NB4 (cell line): ENCODE measurements at regions not wholly inside any gene's neighbourhood (a gene's known extent, or its start where the extent isn't known, plus 50 kb on each side); places are given as distances from the start of the nearest gene placed in this dataset.
A peak's percentile ranks its signal among the peaks of the same experiment; 100 is the strongest.
"Not testable (repeated sequence)": the region's sequence is repeated elsewhere in the genome, so short reads cannot be mapped to it uniquely, and the experiment has no call there.

Source experiments
- DNase-seq: peaks from one replicate; pipeline ENCODE4 v3.0.0; 2010; ENCODE audit warnings: low read depth
- H3K4me3 ChIP-seq: one replicate; pipeline ENCODE4 v1.5.1; 2011; ENCODE audit warnings: mild to moderate bottlenecking, low read depth, low read length, moderate library complexity
- CTCF ChIP-seq: IDR thresholded peaks from one replicate; pipeline ENCODE4 v1.5.1; 2012; ENCODE audit warnings: low read depth, low read length
- MAX ChIP-seq: IDR thresholded peaks from 2 replicates; pipeline ENCODE4 v1.6.1; 2011; ENCODE audit warnings: low read depth, low read length
- MYC ChIP-seq: IDR thresholded peaks from 2 replicates; pipeline ENCODE4 v1.6.1; 2011; ENCODE audit warnings: low read depth, low read length
- POLR2A ChIP-seq: IDR thresholded peaks from 2 replicates; pipeline ENCODE4 v1.6.1; 2011; ENCODE audit warnings: mild to moderate bottlenecking; ENCODE audit not compliant: insufficient read length; ENCODE audit errors: extremely low read depth

DNA sequence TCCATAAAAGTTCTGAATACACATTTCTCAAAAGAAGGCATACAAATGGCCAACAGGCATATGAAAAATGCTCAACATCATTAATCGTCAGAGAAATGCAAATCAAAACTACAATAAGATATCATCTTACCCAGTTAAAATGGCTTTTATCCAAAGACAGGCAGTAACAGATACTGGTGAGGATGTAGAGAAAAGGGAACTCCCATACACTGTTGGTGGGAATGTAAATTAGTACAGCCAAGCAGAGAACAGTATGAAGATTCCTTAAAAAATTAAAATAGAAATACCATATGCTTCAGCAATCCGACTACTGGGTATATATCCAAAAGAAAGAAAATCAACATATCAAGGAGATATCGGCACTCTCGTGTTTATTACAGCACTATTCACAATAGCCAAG, 1312.5 kb downstream of the DSC3 start:
- no peak overlapping the region for H3K4me3 ChIP-seq
- TF ChIP-seq MAX: no peak
- TF ChIP-seq POLR2A: no peak
- no peak for TF ChIP-seq CTCF
- no peak for TF ChIP-seq MYC
- DNase-seq: no peak

GRCh38 chr18:29726646-29727045, 1315.9 kb downstream of the DSC3 start:
- no peak overlapping the region for H3K4me3 ChIP-seq
- no peak for TF ChIP-seq CTCF
- TF ChIP-seq MYC: no peak
- DNase-seq: no peak

DNA sequence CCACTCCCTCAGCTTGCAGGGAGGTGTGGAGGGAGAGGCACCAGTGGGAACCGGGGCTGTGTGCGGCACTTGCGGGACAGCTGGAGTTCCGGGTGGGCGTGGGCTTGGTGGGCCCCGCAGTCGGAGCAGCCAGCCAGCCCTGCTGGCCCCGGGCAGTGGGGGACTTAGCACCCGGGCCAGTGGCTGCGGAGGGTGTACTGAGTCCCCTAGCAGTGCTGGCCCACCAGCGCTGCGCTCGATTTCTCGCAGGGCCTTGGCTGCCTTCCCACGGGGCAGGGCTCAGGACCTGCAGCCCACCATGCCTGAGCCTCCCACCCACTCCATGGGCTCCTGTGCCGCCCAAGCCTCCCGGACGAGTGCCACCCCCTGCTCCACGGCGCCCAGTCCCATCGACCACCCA, 1319.1 kb downstream of the DSC3 start:
- not testable (repeated sequence) for H3K4me3 ChIP-seq, DNase-seq

GRCh38 chr18:29715960-29716359, 1326.6 kb downstream of the DSC3 start:
- H3K4me3 ChIP-seq: not testable (repeated sequence)
- DNase-seq: peak; percentile 1

- DNase-seq: no peak
- TF ChIP-seq MYC: no peak
- no peak for TF ChIP-seq POLR2A
- no peak for TF ChIP-seq CTCF
- TF ChIP-seq MAX: no peak
- no peak overlapping the region for H3K4me3 ChIP-seq
These were observed 1329.8 kb downstream of the DSC3 start for GRCh38 chr18:29712785-29713184.

DNA sequence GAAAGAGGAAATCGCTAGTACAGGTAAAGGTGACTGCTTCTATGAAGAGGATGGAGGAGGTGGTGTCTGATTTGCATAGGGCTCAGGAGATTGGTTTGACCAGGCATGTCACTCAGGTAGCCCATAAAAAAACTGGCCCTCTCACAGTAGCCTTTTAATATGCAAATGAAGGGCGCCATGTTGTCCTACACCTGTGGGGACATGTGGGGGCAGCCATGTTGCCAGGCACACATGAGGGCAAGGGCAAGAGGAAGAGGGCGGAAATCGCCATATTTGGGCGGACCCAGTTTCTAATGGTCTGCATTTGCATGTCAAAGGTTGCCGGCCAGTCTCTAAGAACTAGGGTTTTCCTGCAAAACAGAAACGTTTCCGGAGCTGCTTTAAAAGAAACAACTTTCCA, 1330.6 kb downstream of the DSC3 start:
- DNase-seq: no peak
- TF ChIP-seq CTCF (no peak), POLR2A (no peak), MYC (no peak)
- no peak overlapping the region for H3K4me3 ChIP-seq

- no peak for TF ChIP-seq CTCF
- TF ChIP-seq POLR2A: no peak
- TF ChIP-seq MYC: no peak
- H3K4me3 ChIP-seq: no peak overlapping the region
- DNase-seq: no peak
These were observed 1349.2 kb downstream of the DSC3 start for GRCh38 chr18:29693334-29693733.
